K562 (cell line): ENCODE measurements at regions not wholly inside any gene's neighbourhood (a gene's known extent, or its start where the extent isn't known, plus 50 kb on each side); places are given as distances from the start of the nearest gene placed in this dataset.

ENCODE experiments used
- ATAC-seq: fragments of 200-7000 bp; cut with Tn5 transposase; 3 replicates; pipeline ENCODE4 v1.9.1; 2020; ENCODE audit warnings: moderate library complexity
- BruUV-seq: library from RNA; stranded (reverse); fragments of 400-500 nt; replicated peaks from 2 replicates; lab custom pipeline; 2021; lab: Mats Ljungman, UMichigan
- CTCF ChIA-PET: fragments of 300-600 bp; formaldehyde crosslinking; extraction: SDS; loops from one replicate; lab custom pipeline; 2021; ENCODE audit warnings: low intra/inter-chr PET ratio; lab: Yijun Ruan, JAX
- POLR2A ChIA-PET: fragments of 300-600, 350-650 bp; sonication (Branson Sonifier 250); formaldehyde crosslinking; extraction: SDS; loops from one replicate; lab custom pipeline; 2021; ENCODE audit warnings: antibody characterized with exemption, inconsistent platforms; lab: Yijun Ruan, JAX
- DNase-seq, 4 experiments: peaks; one replicate each; pipeline versions ENCODE4 v3.0.0 to v3.0.0-alpha.2; 2011 to 2018; ENCODE audit warnings: low spot score in 3 of 4, mixed read lengths in 3 of 4; ENCODE audit errors: extremely low read depth in 1 of 4
- FAIRE-seq: peaks from 2 replicates; lab custom pipeline; 2011; peaks lifted over from hg19 to GRCh38; lab: Jason Lieb, UNC
- H2AFZ ChIP-seq: 2 replicates; pipeline ENCODE4 v1.6.0; 2011; ENCODE audit warnings: low read depth, low read length, control low read depth, inconsistent platforms
- H3K27ac ChIP-seq: fragments of 200-600 bp; 3 replicates; pipeline ENCODE4 v1.8.0; 2011; ENCODE audit warnings: low read depth, mild to moderate bottlenecking, control low read depth, inconsistent platforms, low read length, moderate library complexity, mixed read lengths; ENCODE audit errors: extremely low read depth
- H3K27me3 ChIP-seq, 2 experiments: fragments of 300-600 bp in 1 of 2; 2 replicates in 1 of 2; 3 replicates in 1 of 2; pipeline versions ENCODE4 v1.6.0 to v1.8.0; 2011; ENCODE audit warnings: inconsistent platforms in 2 of 2, low read length in 2 of 2, mild to moderate bottlenecking in 1 of 2, mixed read lengths in 1 of 2, moderate library complexity in 1 of 2; ENCODE audit not compliant: control insufficient read depth in 2 of 2, insufficient read depth in 2 of 2
- H3K36me3 ChIP-seq: fragments of 300-600 bp; 3 replicates; pipeline ENCODE4 v1.8.0; 2011; ENCODE audit warnings: mild to moderate bottlenecking, low read length, inconsistent platforms; ENCODE audit not compliant: control insufficient read depth, insufficient read depth
- H3K4me1 ChIP-seq, 2 experiments: fragments of 200-600 bp in 1 of 2; replicated peaks in 1 of 2; 2 replicates in 1 of 2; 3 replicates in 1 of 2; pipeline versions ENCODE4 v1.5.1 to v1.8.0; 2011; ENCODE audit warnings: inconsistent platforms in 2 of 2, low read length in 2 of 2, mild to moderate bottlenecking in 1 of 2, mixed read lengths in 1 of 2, moderate library complexity in 1 of 2; ENCODE audit not compliant: control insufficient read depth in 2 of 2, insufficient read depth in 2 of 2
- H3K4me2 ChIP-seq: 2 replicates; pipeline ENCODE4 v1.6.1; 2011; ENCODE audit warnings: low read length, control low read depth, inconsistent platforms, mixed read lengths; ENCODE audit not compliant: insufficient read depth
- H3K4me3 ChIP-seq: fragments of 200-600 bp; sonication (generic), shearing (Covaris generic); 2 replicates; pipeline ENCODE4 v1.5.1; 2016; ENCODE audit warnings: control low read depth, inconsistent platforms
- H3K79me2 ChIP-seq: fragments of 200-600 bp; 3 replicates; pipeline ENCODE4 v1.8.0; 2011; ENCODE audit warnings: low read length, inconsistent platforms; ENCODE audit not compliant: control insufficient read depth, insufficient read depth
- H3K9ac ChIP-seq, 2 experiments: 2 replicates each; pipeline versions ENCODE4 v1.6.0 to v1.6.1; 2011; ENCODE audit warnings: low read depth in 2 of 2, low read length in 2 of 2, control low read depth in 1 of 2, inconsistent platforms in 1 of 2, mild to moderate bottlenecking in 1 of 2, mixed read lengths in 1 of 2; ENCODE audit not compliant: insufficient read depth in 1 of 2
- H3K9me1 ChIP-seq: one replicate; pipeline ENCODE4 v1.6.0; 2011; ENCODE audit warnings: inconsistent platforms, mild to moderate bottlenecking, low read length, moderate library complexity; ENCODE audit not compliant: control insufficient read depth, insufficient read depth
- H3K9me3 ChIP-seq: replicated peaks from 2 replicates; pipeline ENCODE4 v1.5.1; 2011; ENCODE audit warnings: low read depth, low read length, inconsistent platforms; ENCODE audit not compliant: control insufficient read depth, insufficient read depth
- H4K20me1 ChIP-seq: replicated peaks from 2 replicates; pipeline ENCODE4 v1.6.1; 2011; ENCODE audit warnings: low read length, inconsistent platforms, mixed read lengths; ENCODE audit not compliant: control insufficient read depth, insufficient read depth
- BRD4 ChIP-seq: fragments of 200-600 bp; sonication (generic); IDR thresholded peaks from 2 replicates; pipeline ENCODE4 v1.6.1; 2017; ENCODE audit warnings: inconsistent platforms
- CTBP1 ChIP-seq: fragments of 450-650 bp; IDR thresholded peaks from 2 replicates; pipeline ENCODE4 v1.6.1; 2016; ENCODE audit warnings: borderline replicate concordance
- EP400 ChIP-seq: fragments of 450-650 bp; IDR thresholded peaks from 2 replicates; pipeline ENCODE4 v1.6.1; 2017; ENCODE audit warnings: antibody characterized with exemption, mild to moderate bottlenecking, moderate library complexity
- GATAD2B ChIP-seq: fragments of 450-650 bp; IDR thresholded peaks from 2 replicates; pipeline ENCODE4 v1.6.1; 2017; ENCODE audit warnings: mild to moderate bottlenecking, borderline replicate concordance
- HNRNPUL1 ChIP-seq: fragments of 200-400 bp; formaldehyde crosslinking; IDR thresholded peaks from 2 replicates; pipeline ENCODE4 v1.6.1; 2017; ENCODE audit warnings: low read length
- MAFF ChIP-seq: IDR thresholded peaks from 2 replicates; pipeline ENCODE4 v1.6.1; 2012; ENCODE audit warnings: low read length, improper control_type of control experiment
- NCOA6 ChIP-seq: fragments of 450-650 bp; IDR thresholded peaks from 2 replicates; pipeline ENCODE4 v1.6.1; 2017; ENCODE audit warnings: mild to moderate bottlenecking
- NR2C2 ChIP-seq, 2 experiments: fragments of 200-800 bp in 1 of 2; sonication (Bioruptor generic) in 1 of 2; sonication (generic) in 1 of 2; formaldehyde crosslinking in 1 of 2; IDR thresholded peaks; 2 replicates each; pipeline versions ENCODE4 v1.6.1 to v1.8.0; 2016 to 2022; ENCODE audit warnings: mild to moderate bottlenecking in 1 of 2, missing compliant biosample characterization in 1 of 2, missing genetic modification characterization in 1 of 2, missing genetic modification reagents in 1 of 2
- STAT5B ChIP-seq: fragments of 250-450 bp; sonication (Bioruptor Pico); IDR thresholded peaks from 2 replicates; pipeline ENCODE4 v1.8.0; 2021; ENCODE audit warnings: mild to moderate bottlenecking, inconsistent platforms
- TCF15 ChIP-seq: fragments of 250-450 bp; sonication (Bioruptor Pico); IDR thresholded peaks from 2 replicates; pipeline ENCODE4 v1.8.0; 2022; ENCODE audit warnings: moderate library complexity, mild to moderate bottlenecking, inconsistent platforms
- ZNF408 ChIP-seq: fragments of 250-450 bp; sonication (Bioruptor Pico); IDR thresholded peaks from 2 replicates; pipeline ENCODE4 v1.4.0; 2020; ENCODE audit warnings: low read depth, mild to moderate bottlenecking, moderate library complexity
- WGBS: fragments of 100-300 bp; shearing (Covaris generic); methylation state at CpG from one replicate; pipeline ENCODE4 v1.1.6; 2016; ENCODE audit warnings: low coverage, mixed read lengths; ENCODE audit not compliant: insufficient coverage; ENCODE audit errors: missing lambda C conversion rate; 5-methylcytosine and 5-hydroxymethylcytosine counted together
- in situ Hi-C: fragments of 300-500 bp; cut with MboI; formaldehyde crosslinking; loops from 4 replicates; pipeline ENCODE4 v1.15.0; 2018; ENCODE audit warnings: inconsistent platforms, mixed read lengths
- intact Hi-C: fragments of 100-400 bp; cut with micrococcal nuclease; formaldehyde crosslinking; loops from 2 replicates; pipeline ENCODE4 v1.14.2; 2022
- TF ChIP-seq, protein P1 (sequence below): sonication (generic); formaldehyde crosslinking; IDR thresholded peaks from 2 replicates; pipeline ENCODE4 v1.4.0; 2020; ENCODE audit warnings: mild to moderate bottlenecking, missing genetic modification reagents
- TF ChIP-seq, protein P2 (sequence below): fragments of 250-450 bp; sonication (Bioruptor Pico); IDR thresholded peaks from 2 replicates; pipeline ENCODE4 v1.5.0; 2021

GRCh38 chr4:31662951-31663350, 942.8 kb downstream of the PCDH7 start (continued):
- TF ChIP-seq, protein P1, sequence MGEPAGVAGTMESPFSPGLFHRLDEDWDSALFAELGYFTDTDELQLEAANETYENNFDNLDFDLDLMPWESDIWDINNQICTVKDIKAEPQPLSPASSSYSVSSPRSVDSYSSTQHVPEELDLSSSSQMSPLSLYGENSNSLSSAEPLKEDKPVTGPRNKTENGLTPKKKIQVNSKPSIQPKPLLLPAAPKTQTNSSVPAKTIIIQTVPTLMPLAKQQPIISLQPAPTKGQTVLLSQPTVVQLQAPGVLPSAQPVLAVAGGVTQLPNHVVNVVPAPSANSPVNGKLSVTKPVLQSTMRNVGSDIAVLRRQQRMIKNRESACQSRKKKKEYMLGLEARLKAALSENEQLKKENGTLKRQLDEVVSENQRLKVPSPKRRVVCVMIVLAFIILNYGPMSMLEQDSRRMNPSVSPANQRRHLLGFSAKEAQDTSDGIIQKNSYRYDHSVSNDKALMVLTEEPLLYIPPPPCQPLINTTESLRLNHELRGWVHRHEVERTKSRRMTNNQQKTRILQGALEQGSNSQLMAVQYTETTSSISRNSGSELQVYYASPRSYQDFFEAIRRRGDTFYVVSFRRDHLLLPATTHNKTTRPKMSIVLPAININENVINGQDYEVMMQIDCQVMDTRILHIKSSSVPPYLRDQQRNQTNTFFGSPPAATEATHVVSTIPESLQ (CRISPR knock-in tag): no peak
- no peak for TF ChIP-seq ZNF408 (CRISPR knock-in tag)
- TF ChIP-seq, protein P2, sequence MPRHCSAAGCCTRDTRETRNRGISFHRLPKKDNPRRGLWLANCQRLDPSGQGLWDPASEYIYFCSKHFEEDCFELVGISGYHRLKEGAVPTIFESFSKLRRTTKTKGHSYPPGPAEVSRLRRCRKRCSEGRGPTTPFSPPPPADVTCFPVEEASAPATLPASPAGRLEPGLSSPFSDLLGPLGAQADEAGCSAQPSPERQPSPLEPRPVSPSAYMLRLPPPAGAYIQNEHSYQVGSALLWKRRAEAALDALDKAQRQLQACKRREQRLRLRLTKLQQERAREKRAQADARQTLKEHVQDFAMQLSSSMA (CRISPR knock-in tag): no peak
- no peak for TF ChIP-seq NR2C2 (CRISPR knock-in tag; IDR thresholded peaks at IDR 0.05)
- TF ChIP-seq NR2C2 (tag; IDR thresholded peaks at IDR 0.05): no peak
- TF ChIP-seq, all 486 proteins: peak for 0

DNA sequence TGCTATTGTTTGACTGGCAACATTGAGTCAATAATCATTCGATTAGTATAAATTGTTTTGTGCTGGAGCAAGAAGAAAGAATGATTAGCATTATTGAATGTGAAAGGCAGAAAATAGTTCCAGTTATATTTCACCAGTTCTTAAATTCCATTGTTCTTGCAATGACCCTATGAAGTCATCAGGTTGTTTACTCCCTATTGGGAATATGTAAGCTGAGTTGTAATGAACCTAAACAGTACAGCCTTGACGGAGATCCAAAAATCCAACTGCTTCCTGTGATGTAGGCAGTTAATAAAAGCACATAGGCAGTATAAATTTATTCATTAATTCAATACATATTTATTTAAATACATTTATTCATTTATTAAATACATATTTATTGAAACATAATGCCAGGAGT, 947.5 kb downstream of the PCDH7 start:
- BruUV-seq: no TSS peak
- DNase-seq: no peak
- Histone ChIP-seq H3K27ac (no peak overlapping the region), H3K4me3 (no peak overlapping the region), H3K9me1 (no peaks in the 10 kb centered on the region), H3K9ac (no peak overlapping the region), H3K27me3 (no peaks in the 10 kb centered on the region), H3K36me3 (no peaks in the 10 kb centered on the region), H3K79me2 (no peaks in the 10 kb centered on the region), H4K20me1 (no peaks in the 10 kb centered on the region), H2AFZ (no peak overlapping the region), H3K4me1 (no peaks in the 10 kb centered on the region), H3K4me2 (no peak overlapping the region), H3K9me3 (no peaks in the 10 kb centered on the region)
- intact Hi-C loops: no loop called here
- in situ Hi-C loops: no loop called here
- no peak for TF ChIP-seq HNRNPUL1
- no peak for TF ChIP-seq STAT5B (CRISPR knock-in tag)
- no peak for TF ChIP-seq TCF15 (CRISPR knock-in tag)
- no peak for TF ChIP-seq CTBP1
- TF ChIP-seq GATAD2B: no peak
- TF ChIP-seq MAFF: no peak
- no peak for TF ChIP-seq NCOA6
- TF ChIP-seq EP400: no peak
- no peak for TF ChIP-seq BRD4
- no peak for ATAC-seq
- 0% methylated on average over 2 of the region's 2 CpGs for WGBS
- CTCF ChIA-PET: no interaction called here
- POLR2A ChIA-PET: no interaction called here
- no peak for FAIRE-seq
